ENCODE measurements at regions not wholly inside any gene's neighbourhood (a gene's known extent, or its start where the extent isn't known, plus 50 kb on each side); places are given as distances from the start of the nearest gene placed in this dataset.

- intact Hi-C loops (cut with DNase I), result no loop called here
- ATAC-seq (ENCODE audit: poor library complexity), result no peak
Observed at GRCh38 chr12:91379051-91379775, 196.6 kb upstream of the DCN start.

DNA sequence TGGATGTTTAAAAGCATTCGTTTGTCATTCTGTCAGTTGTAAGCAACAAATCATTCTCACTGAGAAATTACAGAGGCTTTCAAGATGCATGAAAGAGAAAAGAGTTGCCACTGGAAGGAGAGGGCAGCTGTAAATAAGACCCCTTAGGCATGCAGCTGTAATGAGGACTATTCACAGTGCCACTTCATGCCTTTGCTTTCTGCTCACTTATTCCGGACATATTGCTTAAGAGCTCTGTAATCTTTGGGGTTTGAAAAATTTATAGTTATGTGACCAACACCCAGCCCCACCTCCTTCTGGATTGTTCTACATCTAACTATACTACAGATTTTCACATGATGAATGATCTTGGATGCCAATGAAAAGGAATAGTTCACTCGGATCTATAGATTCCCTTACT, 194.8 kb upstream of the DCN start:
- ATAC-seq (ENCODE audit: poor library complexity) (no peak), DNase-seq (no peak)
- intact Hi-C loops (cut with DNase I), result no loop called here

More at GRCh38 chr12:91379051-91379775, 196.6 kb upstream of the DCN start:
- DNase-seq, result no peak

GRCh38 chr12:91373086-91373485, 190.5 kb upstream of the DCN start:
- ATAC-seq (ENCODE audit: poor library complexity), result no peak
- intact Hi-C loops (cut with DNase I), result no loop called here
- no peak for DNase-seq

GRCh38 chr12:91370086-91370868, 187.7 kb upstream of the DCN start:
- ATAC-seq (ENCODE audit: poor library complexity) (no peak), DNase-seq (no peak)
- intact Hi-C loops (cut with DNase I), result no loop called here

GRCh38 chr12:91368613-91369012, 186.0 kb upstream of the DCN start:
- intact Hi-C loops (cut with DNase I), result no loop called here
- no peak for DNase-seq
- ATAC-seq (ENCODE audit: poor library complexity), result no peak

DNA sequence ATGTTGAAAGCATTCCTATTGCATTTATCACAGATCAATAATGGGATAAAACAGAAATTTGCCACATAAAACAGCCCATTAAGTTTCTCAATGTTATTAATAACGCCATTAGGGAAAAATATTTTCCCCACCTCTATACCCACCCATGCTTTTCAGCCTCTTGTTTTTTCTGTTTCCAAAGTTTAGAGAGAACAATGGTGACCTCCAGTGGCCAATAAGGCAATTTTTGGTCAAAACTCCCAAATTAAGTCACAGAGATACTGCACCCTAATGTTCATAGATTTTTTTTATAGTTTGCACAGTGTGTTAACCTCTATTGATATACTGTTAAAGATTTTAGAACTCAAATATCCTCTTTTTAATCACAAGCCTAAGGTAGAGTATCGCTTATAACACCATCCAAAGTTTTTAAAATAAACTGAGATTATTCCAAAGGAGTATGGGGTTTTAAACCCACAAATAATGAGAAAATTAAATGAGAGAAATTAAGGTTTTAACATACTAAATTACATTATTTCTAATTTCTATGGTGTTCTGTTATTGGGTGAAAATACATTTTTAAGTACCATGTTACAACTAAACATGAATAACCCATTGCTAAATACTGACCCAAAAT, 184.7 kb upstream of the DCN start:
- ATAC-seq (ENCODE audit: poor library complexity), result no peak
- intact Hi-C loops (cut with DNase I), result no loop called here
- DNase-seq, result no peak

- intact Hi-C loops (cut with DNase I), result loop anchor here (5.0 kb wide), 1 partner anchor 1288 kb away; no protein-coding TSS in a partner anchor
- DNase-seq, result no peak
- ATAC-seq (ENCODE audit: poor library complexity), result no peak
Observed at GRCh38 chr12:91364471-91365184, 182.0 kb upstream of the DCN start.

- ATAC-seq (ENCODE audit: poor library complexity), result peak; percentile 63
- intact Hi-C loops (cut with DNase I), result loop anchor here (5.0 kb wide), 1 partner anchor 1290 kb away; no protein-coding TSS in a partner anchor
- no peak for DNase-seq
Observed at GRCh38 chr12:91361864-91362263, 179.2 kb upstream of the DCN start.

- ATAC-seq (ENCODE audit: poor library complexity), result no peak
- DNase-seq, result no peak
- intact Hi-C loops (cut with DNase I), result loop anchor here (10.0 kb wide), 1 partner anchor 383 kb away; no protein-coding TSS in a partner anchor
Observed at GRCh38 chr12:91357381-91357780, 174.8 kb upstream of the DCN start.

GRCh38 chr12:91356405-91356804, 173.8 kb upstream of the DCN start:
- DNase-seq, result no peak
- no peak for ATAC-seq (ENCODE audit: poor library complexity)
- intact Hi-C loops (cut with DNase I), result loop anchor here (10.0 kb wide), 1 partner anchor 382 kb away; no protein-coding TSS in a partner anchor

- intact Hi-C loops (cut with DNase I), result loop anchor here (10.0 kb wide), 1 partner anchor 381 kb away; no protein-coding TSS in a partner anchor
Observed at GRCh38 chr12:91355150-91356006, 172.8 kb upstream of the DCN start.

DNA sequence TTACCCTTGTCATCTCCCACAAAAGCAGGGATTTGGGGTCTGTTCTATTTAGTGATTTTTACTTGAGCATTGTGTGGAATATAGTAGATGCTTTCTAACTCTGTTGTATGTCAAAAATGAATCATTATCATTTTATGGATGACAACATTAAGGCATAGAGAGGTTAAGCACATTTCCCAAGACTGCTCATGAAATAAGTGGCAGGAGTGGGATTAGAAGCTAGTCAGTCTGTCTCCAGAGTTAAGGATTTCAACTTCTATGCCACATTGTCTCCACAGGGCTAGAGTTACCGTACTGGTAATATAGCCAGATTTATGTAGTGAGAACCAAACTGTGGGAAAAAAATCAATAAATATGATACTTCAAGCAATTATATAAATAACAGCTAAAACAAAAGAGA, 170.6 kb upstream of the DCN start:
- intact Hi-C loops (cut with DNase I), result loop anchor here (10.0 kb wide), 1 partner anchor 378 kb away; no protein-coding TSS in a partner anchor
- no peak for ATAC-seq (ENCODE audit: poor library complexity)
- no peak for DNase-seq

More at GRCh38 chr12:91355150-91356006, 172.8 kb upstream of the DCN start:
- peak; percentile 98 for ATAC-seq (ENCODE audit: poor library complexity)
- peak; percentile 67 for DNase-seq

GRCh38 chr12:91349476-91349875, 166.9 kb upstream of the DCN start:
- no peak for DNase-seq
- intact Hi-C loops (cut with DNase I), result no loop called here
- ATAC-seq (ENCODE audit: poor library complexity), result no peak

- intact Hi-C loops (cut with DNase I), result no loop called here
- ATAC-seq (ENCODE audit: poor library complexity) (no peak), DNase-seq (no peak)
Observed at GRCh38 chr12:91347481-91348214, 165.0 kb upstream of the DCN start.

DNA sequence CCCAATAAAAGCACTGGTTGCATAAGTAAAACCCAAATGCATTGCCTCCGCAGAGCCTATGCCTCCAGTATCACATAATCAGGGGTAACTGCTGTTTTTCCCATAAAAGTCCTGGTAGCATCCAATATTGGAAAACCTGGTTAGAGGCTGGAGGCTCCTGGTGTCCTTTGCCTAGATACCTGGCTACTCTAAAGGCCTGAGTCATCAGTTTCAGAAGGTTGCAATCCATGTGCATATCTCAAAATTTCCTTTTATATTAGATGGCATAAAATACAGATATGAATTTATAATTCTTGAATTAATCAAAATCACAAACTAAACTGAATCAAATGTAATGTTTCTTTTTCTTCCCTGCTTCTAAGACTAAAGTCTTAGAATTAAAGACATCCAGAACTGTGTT, 164.2 kb upstream of the DCN start:
- DNase-seq (no peak), ATAC-seq (ENCODE audit: poor library complexity) (no peak)
- intact Hi-C loops (cut with DNase I), result no loop called here

- ATAC-seq (ENCODE audit: poor library complexity) (no peak), DNase-seq (no peak)
- intact Hi-C loops (cut with DNase I), result no loop called here
Observed at GRCh38 chr12:91344408-91344807, 161.8 kb upstream of the DCN start.

DNA sequence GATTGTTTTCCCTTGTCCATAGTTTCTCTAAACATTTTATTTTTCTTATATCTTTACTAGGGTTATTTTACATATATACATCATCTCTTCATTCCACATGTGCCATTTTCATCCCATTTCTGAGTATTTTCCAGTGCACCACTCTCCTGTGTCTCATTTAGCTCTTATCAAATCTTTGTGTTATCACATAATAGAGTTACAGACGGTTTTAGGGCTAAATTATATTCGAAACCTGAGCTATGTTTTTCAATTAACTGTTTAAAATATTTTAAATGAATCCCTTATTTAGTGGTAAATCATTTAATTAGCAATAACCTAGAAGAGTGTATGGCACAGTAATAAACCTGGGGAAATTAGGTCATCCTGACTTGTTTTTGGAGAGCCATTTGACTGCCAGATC, 160.4 kb upstream of the DCN start:
- intact Hi-C loops (cut with DNase I), result no loop called here
- DNase-seq (no peak), ATAC-seq (ENCODE audit: poor library complexity) (no peak)

Measured in Right ventricle myocardium superior (tissue), 1 donor.